Neural cell (in vitro differentiated cells): ENCODE measurements at regions not wholly inside any gene's neighbourhood (a gene's known extent, or its start where the extent isn't known, plus 50 kb on each side); places are given as distances from the start of the nearest gene placed in this dataset.

ENCODE experiments used
- H2AFZ ChIP-seq: fragments of 200-600, 300-800 bp; sonication (generic), shearing (Covaris generic); 2 replicates; pipeline ENCODE4 v1.6.0; 2014; ENCODE audit warnings: low read depth, mild to moderate bottlenecking, antibody characterized with exemption, low read length, moderate library complexity
- H3F3A ChIP-seq: fragments of 200-600 bp; shearing (Covaris generic); 2 replicates; pipeline ENCODE4 v1.6.1; 2016; ENCODE audit warnings: mild to moderate bottlenecking, moderate library complexity, mixed read lengths, antibody characterized with exemption, low read length; ENCODE audit not compliant: insufficient read depth, poor library complexity, severe bottlenecking
- H3K27ac ChIP-seq: fragments of 200-600, 300-800 bp; sonication (generic), shearing (Covaris generic); 2 replicates; pipeline ENCODE4 v1.5.1; 2014; ENCODE audit warnings: mild to moderate bottlenecking, low read length, moderate library complexity
- H3K27me3 ChIP-seq: fragments of 300-800, 200-600 bp; sonication (generic), shearing (Covaris generic); 2 replicates; pipeline ENCODE4 v1.6.0; 2014; ENCODE audit warnings: mild to moderate bottlenecking, low read depth, low read length, moderate library complexity; ENCODE audit not compliant: insufficient read depth
- H3K36me3 ChIP-seq: fragments of 300-800, 200-600 bp; sonication (generic), shearing (Covaris generic); 2 replicates; pipeline ENCODE4 v1.5.1; 2014; ENCODE audit warnings: mild to moderate bottlenecking, antibody characterized with exemption, low read length, moderate library complexity; ENCODE audit not compliant: insufficient read depth
- H3K4me2 ChIP-seq: fragments of 300-800, 200-600 bp; sonication (generic), shearing (Covaris generic); 2 replicates; pipeline ENCODE4 v1.6.0; 2014; ENCODE audit warnings: mild to moderate bottlenecking, low read length
- H3K4me3 ChIP-seq: fragments of 300-800, 200-600 bp; sonication (generic), shearing (Covaris generic); 2 replicates; pipeline ENCODE4 v1.5.1; 2014; ENCODE audit warnings: mild to moderate bottlenecking, low read length, moderate library complexity
- H3K79me2 ChIP-seq: fragments of 200-600 bp; shearing (Covaris generic); replicated peaks from 2 replicates; pipeline ENCODE4 v1.6.0; 2014; ENCODE audit warnings: mild to moderate bottlenecking, low read length, moderate library complexity; ENCODE audit not compliant: insufficient read depth
- H3K9ac ChIP-seq: fragments of 300-800, 200-600 bp; sonication (generic), shearing (Covaris generic); 2 replicates; pipeline ENCODE4 v1.6.1; 2016; ENCODE audit warnings: mild to moderate bottlenecking, low read length, mixed read lengths
- H3K9me2 ChIP-seq: fragments of 200-600 bp; shearing (Covaris generic); 2 replicates; pipeline ENCODE4 v1.6.1; 2016; ENCODE audit warnings: mild to moderate bottlenecking, low read length, mixed read lengths; ENCODE audit not compliant: insufficient read depth
- H3K9me3 ChIP-seq: fragments of 200-600, 300-800 bp; sonication (generic), shearing (Covaris generic); 2 replicates; pipeline ENCODE4 v1.6.1; 2016; ENCODE audit warnings: mild to moderate bottlenecking, mixed run types, low read length, moderate library complexity, mixed read lengths
- H4K20me1 ChIP-seq: fragments of 200-600 bp; shearing (Covaris generic); 2 replicates; pipeline ENCODE4 v1.6.1; 2016; ENCODE audit warnings: mild to moderate bottlenecking, mixed run types; ENCODE audit not compliant: insufficient read depth
- EP300 ChIP-seq: fragments of 450-650 bp; conservative IDR thresholded peaks from 2 replicates; pipeline ENCODE4 v1.6.1; 2014; ENCODE audit warnings: antibody characterized with exemption, mild to moderate bottlenecking, moderate library complexity; ENCODE audit not compliant: poor library complexity, severe bottlenecking
- EZH2 ChIP-seq: fragments of 200-600, 300-800 bp; shearing (Covaris generic), sonication (generic); IDR thresholded peaks from 2 replicates; pipeline ENCODE4 v1.6.1; 2014; ENCODE audit warnings: antibody characterized with exemption, low read length, borderline replicate concordance, mild to moderate bottlenecking; ENCODE audit not compliant: insufficient read depth, poor library complexity, severe bottlenecking
- MXI1 ChIP-seq: fragments of 450-650 bp; conservative IDR thresholded peaks from 2 replicates; pipeline ENCODE4 v1.6.1; 2014; ENCODE audit warnings: antibody characterized with exemption, mild to moderate bottlenecking; ENCODE audit not compliant: poor library complexity, severe bottlenecking
- POLR2AphosphoS5 ChIP-seq: IDR thresholded peaks from 2 replicates; pipeline ENCODE4 v1.6.1; 2012
- RAD21 ChIP-seq: fragments of 450-650 bp; conservative IDR thresholded peaks from 2 replicates; pipeline ENCODE4 v1.6.1; 2014; ENCODE audit warnings: antibody characterized with exemption, mild to moderate bottlenecking, moderate library complexity
- SMC3 ChIP-seq: fragments of 450-650 bp; conservative IDR thresholded peaks from 2 replicates; pipeline ENCODE4 v1.6.1; 2014; ENCODE audit warnings: antibody characterized with exemption, mild to moderate bottlenecking, moderate library complexity; ENCODE audit not compliant: poor library complexity
- TAF1 ChIP-seq: IDR thresholded peaks from 2 replicates; pipeline ENCODE4 v1.6.1; 2012; ENCODE audit warnings: low read depth
- TF ChIP-seq, protein P1 (sequence below): fragments of 450-650 bp; IDR thresholded peaks from 2 replicates; pipeline ENCODE4 v1.5.1; 2014; ENCODE audit warnings: antibody characterized with exemption, mild to moderate bottlenecking, moderate library complexity; ENCODE audit not compliant: poor library complexity, severe bottlenecking
- TF ChIP-seq, protein P2 (sequence below): IDR thresholded peaks from 2 replicates; pipeline ENCODE4 v1.6.1; 2012; ENCODE audit warnings: borderline replicate concordance

DNA sequence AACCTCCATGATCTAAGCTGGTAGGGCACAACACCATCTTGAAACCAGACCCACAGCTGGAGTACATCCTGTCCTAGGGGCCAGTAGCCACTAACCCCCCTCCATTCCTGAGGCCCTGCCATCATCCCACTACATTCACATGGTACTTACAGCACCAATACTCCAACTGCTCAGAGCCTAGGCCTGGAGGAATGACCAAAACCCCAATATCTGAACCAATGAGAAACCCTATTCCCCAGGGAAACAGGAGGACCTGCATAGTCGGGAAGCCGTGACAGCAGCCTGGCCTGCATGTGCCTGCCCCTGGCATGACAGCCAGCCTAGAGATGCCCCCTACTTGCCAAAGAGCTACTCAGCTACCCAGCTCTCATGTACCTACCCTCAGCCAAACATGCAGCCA lies 65.4 kb upstream of the DMRT1 start:
- no peaks in the 10 kb centered on the region for H3K9me3 ChIP-seq
- no peaks in the 10 kb centered on the region for H3K36me3 ChIP-seq
- H2AFZ ChIP-seq = no peak overlapping the region
- H3K27ac ChIP-seq = no peak overlapping the region
- no peaks in the 10 kb centered on the region for H3K9me2 ChIP-seq
- H3K27me3 ChIP-seq = no peaks in the 10 kb centered on the region
- H3F3A ChIP-seq = no peaks in the 10 kb centered on the region
- TF ChIP-seq EZH2 (no peak), POLR2AphosphoS5 (no peak), RAD21 (no peak), MXI1 (no peak), SMC3 (no peak), TAF1 (no peak), EP300 (no peak)
- TF ChIP-seq, protein P1, sequence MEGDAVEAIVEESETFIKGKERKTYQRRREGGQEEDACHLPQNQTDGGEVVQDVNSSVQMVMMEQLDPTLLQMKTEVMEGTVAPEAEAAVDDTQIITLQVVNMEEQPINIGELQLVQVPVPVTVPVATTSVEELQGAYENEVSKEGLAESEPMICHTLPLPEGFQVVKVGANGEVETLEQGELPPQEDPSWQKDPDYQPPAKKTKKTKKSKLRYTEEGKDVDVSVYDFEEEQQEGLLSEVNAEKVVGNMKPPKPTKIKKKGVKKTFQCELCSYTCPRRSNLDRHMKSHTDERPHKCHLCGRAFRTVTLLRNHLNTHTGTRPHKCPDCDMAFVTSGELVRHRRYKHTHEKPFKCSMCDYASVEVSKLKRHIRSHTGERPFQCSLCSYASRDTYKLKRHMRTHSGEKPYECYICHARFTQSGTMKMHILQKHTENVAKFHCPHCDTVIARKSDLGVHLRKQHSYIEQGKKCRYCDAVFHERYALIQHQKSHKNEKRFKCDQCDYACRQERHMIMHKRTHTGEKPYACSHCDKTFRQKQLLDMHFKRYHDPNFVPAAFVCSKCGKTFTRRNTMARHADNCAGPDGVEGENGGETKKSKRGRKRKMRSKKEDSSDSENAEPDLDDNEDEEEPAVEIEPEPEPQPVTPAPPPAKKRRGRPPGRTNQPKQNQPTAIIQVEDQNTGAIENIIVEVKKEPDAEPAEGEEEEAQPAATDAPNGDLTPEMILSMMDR = no peak
- TF ChIP-seq, protein P2, sequence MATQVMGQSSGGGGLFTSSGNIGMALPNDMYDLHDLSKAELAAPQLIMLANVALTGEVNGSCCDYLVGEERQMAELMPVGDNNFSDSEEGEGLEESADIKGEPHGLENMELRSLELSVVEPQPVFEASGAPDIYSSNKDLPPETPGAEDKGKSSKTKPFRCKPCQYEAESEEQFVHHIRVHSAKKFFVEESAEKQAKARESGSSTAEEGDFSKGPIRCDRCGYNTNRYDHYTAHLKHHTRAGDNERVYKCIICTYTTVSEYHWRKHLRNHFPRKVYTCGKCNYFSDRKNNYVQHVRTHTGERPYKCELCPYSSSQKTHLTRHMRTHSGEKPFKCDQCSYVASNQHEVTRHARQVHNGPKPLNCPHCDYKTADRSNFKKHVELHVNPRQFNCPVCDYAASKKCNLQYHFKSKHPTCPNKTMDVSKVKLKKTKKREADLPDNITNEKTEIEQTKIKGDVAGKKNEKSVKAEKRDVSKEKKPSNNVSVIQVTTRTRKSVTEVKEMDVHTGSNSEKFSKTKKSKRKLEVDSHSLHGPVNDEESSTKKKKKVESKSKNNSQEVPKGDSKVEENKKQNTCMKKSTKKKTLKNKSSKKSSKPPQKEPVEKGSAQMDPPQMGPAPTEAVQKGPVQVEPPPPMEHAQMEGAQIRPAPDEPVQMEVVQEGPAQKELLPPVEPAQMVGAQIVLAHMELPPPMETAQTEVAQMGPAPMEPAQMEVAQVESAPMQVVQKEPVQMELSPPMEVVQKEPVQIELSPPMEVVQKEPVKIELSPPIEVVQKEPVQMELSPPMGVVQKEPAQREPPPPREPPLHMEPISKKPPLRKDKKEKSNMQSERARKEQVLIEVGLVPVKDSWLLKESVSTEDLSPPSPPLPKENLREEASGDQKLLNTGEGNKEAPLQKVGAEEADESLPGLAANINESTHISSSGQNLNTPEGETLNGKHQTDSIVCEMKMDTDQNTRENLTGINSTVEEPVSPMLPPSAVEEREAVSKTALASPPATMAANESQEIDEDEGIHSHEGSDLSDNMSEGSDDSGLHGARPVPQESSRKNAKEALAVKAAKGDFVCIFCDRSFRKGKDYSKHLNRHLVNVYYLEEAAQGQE = no peak
- no peaks in the 10 kb centered on the region for H4K20me1 ChIP-seq
- no peak overlapping the region for H3K4me3 ChIP-seq
- H3K79me2 ChIP-seq = no peaks in the 10 kb centered on the region
- no peak overlapping the region for H3K4me2 ChIP-seq
- H3K9ac ChIP-seq = no peak overlapping the region

DNA sequence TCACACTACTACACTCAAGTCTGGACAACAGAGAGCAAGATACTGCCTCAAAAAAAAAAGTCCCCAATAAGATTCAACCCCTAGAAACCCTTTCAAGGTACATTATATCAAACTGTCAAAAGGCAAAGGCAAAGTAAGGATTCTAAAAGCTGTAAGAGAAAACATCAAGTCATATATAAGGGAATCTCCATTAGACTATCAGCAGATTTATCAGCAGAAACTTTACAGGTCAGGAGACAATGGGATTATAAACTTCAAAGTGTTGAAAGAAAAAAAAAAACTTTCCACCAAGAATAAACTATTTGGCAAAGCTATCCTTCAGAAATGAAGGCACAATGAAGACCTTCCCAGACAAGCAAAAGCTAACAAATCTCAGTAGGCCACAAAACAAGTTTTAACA lies 63.5 kb upstream of the DMRT1 start:
- Histone ChIP-seq H2AFZ (no peak overlapping the region), H3K9ac (no peak overlapping the region), H3K27ac (no peak overlapping the region), H4K20me1 (no peaks in the 10 kb centered on the region), H3K9me2 (no peaks in the 10 kb centered on the region), H3K79me2 (no peaks in the 10 kb centered on the region), H3K4me3 (no peak overlapping the region), H3K27me3 (no peaks in the 10 kb centered on the region), H3K4me2 (no peak overlapping the region), H3K9me3 (no peaks in the 10 kb centered on the region), H3F3A (no peaks in the 10 kb centered on the region), H3K36me3 (no peaks in the 10 kb centered on the region)
- TF ChIP-seq, protein P2 = no peak
- TF ChIP-seq MXI1 = no peak
- no peak for TF ChIP-seq RAD21
